ENCODE measurements at regions not wholly inside any gene's neighbourhood (a gene's known extent, or its start where the extent isn't known, plus 50 kb on each side); places are given as distances from the start of the nearest gene placed in this dataset.

GRCh38 chr3:70823622-70824021, 511.2 kb upstream of the MDFIC2 start:
- ATAC-seq = no peak
- WGBS (ENCODE audit: missing lambda C conversion rate) = 55% methylated on average over 3 of the region's 3 CpGs
- Histone ChIP-seq H3K4me2 (no peak overlapping the region), H3K4me1 (peaks cover 13% of the 10 kb centered on the region; the same call in 2 of the 3 replicates), H3K9me3 (no peaks in the 10 kb centered on the region), H3K4me3 (no peak overlapping the region), H3K27ac (no peak overlapping the region)
- FAIRE-seq = no peak
- ChIA-PET CTCF (no interaction called here), POLR2A (no interaction called here)
- TF ChIP-seq, protein P1, sequence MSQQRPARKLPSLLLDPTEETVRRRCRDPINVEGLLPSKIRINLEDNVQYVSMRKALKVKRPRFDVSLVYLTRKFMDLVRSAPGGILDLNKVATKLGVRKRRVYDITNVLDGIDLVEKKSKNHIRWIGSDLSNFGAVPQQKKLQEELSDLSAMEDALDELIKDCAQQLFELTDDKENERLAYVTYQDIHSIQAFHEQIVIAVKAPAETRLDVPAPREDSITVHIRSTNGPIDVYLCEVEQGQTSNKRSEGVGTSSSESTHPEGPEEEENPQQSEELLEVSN (IDR thresholded peaks at IDR 0.05; ENCODE audit: borderline replicate concordance, low read depth) = no peak
- TF ChIP-seq NPAS2 (CRISPR knock-in tag; IDR thresholded peaks at IDR 0.05; ENCODE audit: borderline replicate concordance) = no peak
- TF ChIP-seq HDAC2 (IDR thresholded peaks at IDR 0.05) = no peak
- no peak for TF ChIP-seq RFX5 (IDR thresholded peaks at IDR 0.05)
- no peak for TF ChIP-seq POLR2A (IDR thresholded peaks at IDR 0.05; ENCODE audit: low read length)
- no peak for TF ChIP-seq HEYL (CRISPR knock-in tag; IDR thresholded peaks at IDR 0.05)
- TF ChIP-seq MAFK (IDR thresholded peaks at IDR 0.05; ENCODE audit: partially characterized antibody) = no peak
- TF ChIP-seq, protein P2, sequence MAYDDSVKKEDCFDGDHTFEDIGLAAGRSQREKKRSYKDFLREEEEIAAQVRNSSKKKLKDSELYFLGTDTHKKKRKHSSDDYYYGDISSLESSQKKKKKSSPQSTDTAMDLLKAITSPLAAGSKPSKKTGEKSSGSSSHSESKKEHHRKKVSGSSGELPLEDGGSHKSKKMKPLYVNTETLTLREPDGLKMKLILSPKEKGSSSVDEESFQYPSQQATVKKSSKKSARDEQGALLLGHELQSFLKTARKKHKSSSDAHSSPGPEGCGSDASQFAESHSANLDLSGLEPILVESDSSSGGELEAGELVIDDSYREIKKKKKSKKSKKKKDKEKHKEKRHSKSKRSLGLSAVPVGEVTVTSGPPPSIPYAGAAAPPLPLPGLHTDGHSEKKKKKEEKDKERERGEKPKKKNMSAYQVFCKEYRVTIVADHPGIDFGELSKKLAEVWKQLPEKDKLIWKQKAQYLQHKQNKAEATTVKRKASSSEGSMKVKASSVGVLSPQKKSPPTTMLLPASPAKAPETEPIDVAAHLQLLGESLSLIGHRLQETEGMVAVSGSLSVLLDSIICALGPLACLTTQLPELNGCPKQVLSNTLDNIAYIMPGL (CRISPR knock-in tag; IDR thresholded peaks at IDR 0.05; ENCODE audit: borderline replicate concordance) = no peak
- no peak for DNase-seq (ENCODE audit: low read depth in 1 of 2, low spot score in 1 of 2)

DNA sequence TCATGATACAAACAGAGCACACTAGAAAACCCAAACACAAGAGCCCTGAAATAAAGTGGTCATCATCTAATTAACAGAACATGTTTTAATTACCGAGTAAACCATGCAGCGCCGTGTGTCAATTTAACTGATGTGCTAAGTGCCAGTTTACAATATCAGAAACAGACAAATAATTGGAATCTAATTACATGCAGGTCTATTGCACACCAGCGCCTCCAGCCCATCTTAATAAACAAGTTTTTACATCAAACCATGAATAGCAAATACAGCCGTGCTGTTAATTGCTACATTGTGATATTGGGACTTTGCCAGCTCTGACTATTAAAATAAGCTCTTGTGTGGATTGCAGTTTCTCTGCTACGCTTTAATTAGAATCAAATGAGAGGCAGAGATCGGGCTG, 510.2 kb upstream of the MDFIC2 start:
- TF ChIP-seq FOXS1 (CRISPR knock-in tag; IDR thresholded peaks at IDR 0.05) (no peak), NR3C1 (IDR thresholded peaks at IDR 0.05) (no peak), JUNB (IDR thresholded peaks at IDR 0.05) (no peak), TFCP2L1 (CRISPR knock-in tag; IDR thresholded peaks at IDR 0.05) (no peak), BHLHE40 (IDR thresholded peaks at IDR 0.05; ENCODE audit: low read depth, low read length) (no peak), MYC (IDR thresholded peaks at IDR 0.05; ENCODE audit: borderline replicate concordance, low read length) (no peak), CEBPB (IDR thresholded peaks at IDR 0.05) (no peak), RNF2 (IDR thresholded peaks at IDR 0.05; ENCODE audit: borderline replicate concordance, low read depth) (no peak), ZSCAN20 (CRISPR knock-in tag; IDR thresholded peaks at IDR 0.05) (no peak), ZC3H11A (IDR thresholded peaks at IDR 0.05) (no peak), NPAS2 (CRISPR knock-in tag; IDR thresholded peaks at IDR 0.05; ENCODE audit: borderline replicate concordance) (no peak), MAFK (IDR thresholded peaks at IDR 0.05; ENCODE audit: partially characterized antibody) (no peak), RARB (CRISPR knock-in tag; IDR thresholded peaks at IDR 0.05) (no peak), HEYL (CRISPR knock-in tag; IDR thresholded peaks at IDR 0.05) (no peak), ESRRA (IDR thresholded peaks at IDR 0.05; ENCODE audit: borderline replicate concordance, low read length) (no peak), SREBF2 (IDR thresholded peaks at IDR 0.05) (no peak)
- TF ChIP-seq, protein P3, sequence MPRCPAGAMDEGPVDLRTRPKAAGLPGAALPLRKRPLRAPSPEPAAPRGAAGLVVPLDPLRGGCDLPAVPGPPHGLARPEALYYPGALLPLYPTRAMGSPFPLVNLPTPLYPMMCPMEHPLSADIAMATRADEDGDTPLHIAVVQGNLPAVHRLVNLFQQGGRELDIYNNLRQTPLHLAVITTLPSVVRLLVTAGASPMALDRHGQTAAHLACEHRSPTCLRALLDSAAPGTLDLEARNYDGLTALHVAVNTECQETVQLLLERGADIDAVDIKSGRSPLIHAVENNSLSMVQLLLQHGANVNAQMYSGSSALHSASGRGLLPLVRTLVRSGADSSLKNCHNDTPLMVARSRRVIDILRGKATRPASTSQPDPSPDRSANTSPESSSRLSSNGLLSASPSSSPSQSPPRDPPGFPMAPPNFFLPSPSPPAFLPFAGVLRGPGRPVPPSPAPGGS (IDR thresholded peaks at IDR 0.05) = no peak
- TF ChIP-seq, protein P2 (CRISPR knock-in tag; IDR thresholded peaks at IDR 0.05; ENCODE audit: borderline replicate concordance) = no peak
- Histone ChIP-seq H3K4me2 (no peak overlapping the region), H3K9me3 (no peaks in the 10 kb centered on the region), H3K4me1 (peaks cover 13% of the 10 kb centered on the region; the same call in 2 of the 3 replicates), H3K27ac (no peak overlapping the region), H3K4me3 (no peak overlapping the region)
- DNase-seq (ENCODE audit: low read depth in 1 of 2, low spot score in 1 of 2) (no peak), ATAC-seq (no peak), FAIRE-seq (no peak)
- CTCF ChIA-PET = interaction anchor here (1.0 to 1.5 kb wide), 2 partner anchors 10 to 152 kb away, joined by 4 to 5 read pairs; no protein-coding TSS in a partner anchor
- WGBS (ENCODE audit: missing lambda C conversion rate) = 83% methylated on average over 7 of the region's 7 CpGs
- POLR2A ChIA-PET = no interaction called here

Data from A549 (cell line).